HUDEP-2 (cell line): ENCODE measurements at regions not wholly inside any gene's neighbourhood (a gene's known extent, or its start where the extent isn't known, plus 50 kb on each side); places are given as distances from the start of the nearest gene placed in this dataset.
"Not testable (repeated sequence)": the region's sequence is repeated elsewhere in the genome, so short reads cannot be mapped to it uniquely, and the experiment has no call there.

Experiments used
- DNase-seq, 76 experiments: peaks; one replicate each; lab custom pipeline; 2025; ENCODE audit not compliant: unreplicated experiment in 76 of 76; lab: John Stamatoyannopoulos, UW

GRCh38 chr12:124478985-124479645 lies 88.3 kb downstream of the NCOR2 start:
- no peak for DNase-seq

GRCh38 chr12:124478416-124478815 lies 89.0 kb downstream of the NCOR2 start:
- no peak for DNase-seq

GRCh38 chr12:124477107-124477915 lies 90.1 kb downstream of the NCOR2 start:
- DNase-seq, result no peak

- no peak for DNase-seq
Measured at GRCh38 chr12:124476011-124476400, 91.4 kb downstream of the NCOR2 start.

GRCh38 chr12:124475295-124476010 lies 92.0 kb downstream of the NCOR2 start:
- no peak for DNase-seq

- no peak for DNase-seq
Measured at GRCh38 chr12:124474709-124475108, 92.7 kb downstream of the NCOR2 start.

- DNase-seq, result no peak
Measured at GRCh38 chr12:124472690-124473279, 94.6 kb downstream of the NCOR2 start.

- DNase-seq, result no peak
Measured at GRCh38 chr12:124471828-124472227, 95.6 kb downstream of the NCOR2 start.

- no peak for DNase-seq
Measured at GRCh38 chr12:124470806-124471205, 96.6 kb downstream of the NCOR2 start.

- DNase-seq, result no peak
Measured at GRCh38 chr12:124470139-124470538, 97.3 kb downstream of the NCOR2 start.

GRCh38 chr12:124469193-124469888 lies 98.1 kb downstream of the NCOR2 start:
- peak in 3 of 76 experiments; percentile 5 to 28 (median 9) for DNase-seq

- DNase-seq, result not testable (repeated sequence)
Measured at GRCh38 chr12:124467549-124467948, 99.9 kb downstream of the NCOR2 start.

GRCh38 chr12:124466216-124467128 lies 100.9 kb downstream of the NCOR2 start:
- DNase-seq, result no peak

- no peak for DNase-seq
Measured at GRCh38 chr12:124465473-124465872, 101.9 kb downstream of the NCOR2 start.

- DNase-seq, result no peak
Measured at GRCh38 chr12:124464830-124465229, 102.6 kb downstream of the NCOR2 start.

GRCh38 chr12:124464062-124464461 lies 103.3 kb downstream of the NCOR2 start:
- DNase-seq, result no peak

- no peak for DNase-seq
Measured at GRCh38 chr12:124463341-124463921, 104.0 kb downstream of the NCOR2 start.

- DNase-seq, result no peak
Measured at GRCh38 chr12:124462750-124463149, 104.7 kb downstream of the NCOR2 start.
